Stimulated activated naive B cell treated with anti-CD40 and anti-IgM and Interleukin-4, amounts not matched to agents 10 μg/mL and 1 μg/mL and 100 μg/mL, for 72 hours (primary cell): ENCODE measurements at regions not wholly inside any gene's neighbourhood (a gene's known extent, or its start where the extent isn't known, plus 50 kb on each side); places are given as distances from the start of the nearest gene placed in this dataset.
A peak's percentile ranks its signal among the peaks of the same experiment; 100 is the strongest.
"Not testable (repeated sequence)": the region's sequence is repeated elsewhere in the genome, so short reads cannot be mapped to it uniquely, and the experiment has no call there.

Experiments
- ATAC-seq, 2 donors: fragments of 150-1000 bp; cut with Tn5 transposase; replicated peaks; 2 replicates each; pipeline ENCODE4 v1.10.0; 2021; ENCODE audit warnings: moderate library complexity in 1 of 2
- DNase-seq: peaks from one replicate; pipeline ENCODE4 v3.0.0; 2021
- H3K27ac Mint-ChIP-seq: one replicate; pipeline ENCODE4 v1.8.0; 2022; ENCODE audit warnings: mild to moderate bottlenecking, mixed read lengths
- H3K27me3 Mint-ChIP-seq, 2 donors: one replicate each; pipeline ENCODE4 v1.8.0; 2022; ENCODE audit warnings: mixed read lengths in 2 of 2
- H3K36me3 Mint-ChIP-seq, 2 donors: one replicate each; pipeline ENCODE4 v1.8.0; 2022; ENCODE audit warnings: mixed read lengths in 2 of 2, mild to moderate bottlenecking in 1 of 2
- H3K4me1 Mint-ChIP-seq, 2 donors: one replicate each; pipeline ENCODE4 v1.8.0; 2022; ENCODE audit warnings: mixed read lengths in 2 of 2, mild to moderate bottlenecking in 1 of 2
- H3K4me3 Mint-ChIP-seq, 2 donors: one replicate each; pipeline ENCODE4 v1.8.0; 2022; ENCODE audit warnings: mild to moderate bottlenecking in 2 of 2, mixed read lengths in 2 of 2, moderate library complexity in 1 of 2
- H3K9me3 Mint-ChIP-seq, 2 donors: one replicate each; pipeline ENCODE4 v1.8.0; 2022; ENCODE audit warnings: mixed read lengths in 2 of 2, mild to moderate bottlenecking in 1 of 2

DNA sequence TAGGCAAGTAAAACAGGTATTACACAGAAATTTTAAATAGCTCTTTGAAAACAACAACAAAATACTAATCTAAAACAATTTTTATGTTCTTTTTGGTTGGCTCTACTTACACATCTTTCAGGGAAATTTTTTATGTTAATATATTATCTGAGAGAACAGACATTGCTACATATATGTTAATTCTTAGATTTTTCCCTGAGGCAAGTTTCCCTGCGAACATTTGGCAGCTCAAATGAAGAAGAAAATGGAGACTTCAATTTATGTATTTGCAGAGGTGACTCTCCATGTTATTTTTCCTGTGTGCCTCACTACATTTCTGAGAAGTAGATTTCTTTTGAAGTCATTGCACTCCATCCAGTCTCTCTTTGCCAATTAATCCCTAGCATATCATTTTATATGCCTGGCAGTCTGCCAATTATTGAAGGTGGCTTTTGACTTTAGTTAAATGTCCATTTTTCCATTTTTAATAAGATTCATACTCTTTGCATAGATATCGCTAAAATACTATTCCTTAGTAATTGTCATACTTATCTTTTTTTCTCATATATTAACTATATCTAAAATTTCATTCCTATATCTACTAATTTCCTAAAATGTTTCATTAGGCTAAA is 908.2 kb upstream of the CDH10 start:
- no peak for DNase-seq
- Mint-ChIP-seq H3K9me3 (no peaks in the 10 kb centered on the region), H3K27ac (no peak overlapping the region), H3K4me3 (no peak overlapping the region), H3K4me1 (no peaks in the 10 kb centered on the region), H3K27me3 (no peaks in the 10 kb centered on the region), H3K36me3 (no peaks in the 10 kb centered on the region)
- no peak for ATAC-seq

GRCh38 chr5:25550793-25551192 is 906.0 kb upstream of the CDH10 start:
- Mint-ChIP-seq H3K27me3 (no peaks in the 10 kb centered on the region), H3K4me3 (no peak overlapping the region), H3K27ac (no peak overlapping the region), H3K4me1 (no peaks in the 10 kb centered on the region), H3K36me3 (no peaks in the 10 kb centered on the region), H3K9me3 (peaks cover under 1 to 1% of the 10 kb centered on the region in 2 donors)
- no peak for ATAC-seq
- DNase-seq: no peak

DNA sequence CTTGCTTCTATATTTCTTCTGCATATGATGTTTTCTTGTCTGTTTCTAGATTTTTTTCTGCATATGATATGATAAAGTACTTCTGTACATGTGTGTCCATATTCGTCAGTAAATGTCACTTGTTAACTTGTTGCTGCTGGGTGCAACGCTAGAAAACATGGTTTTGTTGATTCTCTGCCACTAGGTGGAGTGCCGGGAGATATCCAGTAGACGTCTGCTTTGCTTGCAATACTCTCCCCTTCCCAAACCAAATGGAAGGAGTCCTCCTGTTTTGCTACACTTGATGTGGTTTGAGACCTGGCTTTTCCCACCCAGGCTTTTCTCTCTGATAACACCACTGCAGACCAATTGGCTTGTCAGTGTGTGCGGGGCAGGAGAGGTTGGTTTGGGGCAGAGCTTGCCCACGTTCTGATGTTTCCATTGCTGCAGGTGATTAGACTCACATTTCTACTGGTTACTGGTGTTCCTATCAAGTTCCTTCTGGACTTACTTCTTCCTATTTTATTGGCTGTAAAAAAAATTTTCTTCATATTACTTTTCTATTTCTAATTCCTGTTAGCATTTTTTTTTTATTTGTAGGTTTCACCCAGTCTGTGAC is 900.0 kb upstream of the CDH10 start:
- Mint-ChIP-seq H3K4me3 (no peak overlapping the region), H3K9me3 (peaks cover 1 to 3% of the 10 kb centered on the region in 2 donors), H3K27ac (no peak overlapping the region), H3K36me3 (no peaks in the 10 kb centered on the region), H3K27me3 (no peaks in the 10 kb centered on the region), H3K4me1 (no peaks in the 10 kb centered on the region)
- ATAC-seq (peak; percentile 57 to 61), DNase-seq (no peak)

DNA sequence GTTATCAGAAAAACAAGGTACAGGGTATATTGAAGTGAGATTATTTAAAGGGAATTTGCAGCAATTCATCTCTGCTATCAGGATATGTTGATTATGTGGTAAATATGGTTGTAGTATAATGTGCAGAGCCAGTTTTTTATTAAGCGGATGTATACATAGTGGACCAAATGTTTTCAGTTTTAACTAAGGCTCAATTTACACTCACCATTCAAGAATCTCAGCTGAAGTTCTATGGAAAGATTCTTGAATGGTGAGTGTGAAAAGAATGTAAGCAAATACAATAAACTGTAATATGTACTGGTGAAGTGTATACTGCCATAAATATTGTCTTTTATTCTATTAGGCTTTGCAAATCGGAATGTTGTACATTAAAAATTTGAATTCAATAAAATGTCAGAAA is 895.9 kb upstream of the CDH10 start:
- no peaks in the 10 kb centered on the region for H3K27me3 Mint-ChIP-seq
- no peak overlapping the region for H3K4me3 Mint-ChIP-seq
- DNase-seq: no peak
- no peak for ATAC-seq
- H3K4me1 Mint-ChIP-seq: no peaks in the 10 kb centered on the region
- H3K27ac Mint-ChIP-seq: no peak overlapping the region
- peaks cover 0 to under 1% of the 10 kb centered on the region in 2 donors for H3K9me3 Mint-ChIP-seq
- H3K36me3 Mint-ChIP-seq: no peaks in the 10 kb centered on the region

- Mint-ChIP-seq H3K9me3 (no peaks in the 10 kb centered on the region), H3K4me1 (no peaks in the 10 kb centered on the region), H3K4me3 (no peak overlapping the region), H3K36me3 (no peaks in the 10 kb centered on the region), H3K27me3 (no peaks in the 10 kb centered on the region), H3K27ac (no peak overlapping the region)
- no peak for DNase-seq
- ATAC-seq: no peak
These were observed 894.8 kb upstream of the CDH10 start for GRCh38 chr5:25539536-25539935.

- DNase-seq, ATAC-seq, H3K9me3 Mint-ChIP-seq, H3K4me1 Mint-ChIP-seq, H3K27me3 Mint-ChIP-seq, H3K36me3 Mint-ChIP-seq, H3K27ac Mint-ChIP-seq, H3K4me3 Mint-ChIP-seq: not testable (repeated sequence)
These were observed 891.7 kb upstream of the CDH10 start for GRCh38 chr5:25536461-25536860.

DNA sequence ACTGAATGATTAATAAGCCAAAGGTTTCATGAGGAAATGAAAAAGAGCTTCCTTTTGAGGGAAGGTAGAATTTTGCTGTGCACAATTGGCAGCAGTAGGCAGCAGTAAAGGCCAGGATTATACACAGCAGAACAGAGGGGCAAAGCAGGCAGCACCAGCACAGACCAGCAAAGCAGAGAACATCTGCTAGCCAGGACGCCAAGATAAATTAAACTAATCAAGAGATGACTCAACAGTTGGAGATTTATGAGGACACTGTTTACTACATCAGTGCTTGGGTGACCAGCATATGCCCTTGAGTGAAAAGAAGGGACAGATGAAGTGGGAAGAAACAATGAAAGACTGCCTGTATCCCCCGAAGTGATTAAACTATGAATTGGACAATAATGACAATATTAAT is 871.4 kb upstream of the CDH10 start:
- no peaks in the 10 kb centered on the region for H3K4me1 Mint-ChIP-seq
- no peaks in the 10 kb centered on the region for H3K27me3 Mint-ChIP-seq
- no peak overlapping the region for H3K4me3 Mint-ChIP-seq
- H3K36me3 Mint-ChIP-seq: no peaks in the 10 kb centered on the region
- ATAC-seq: no peak
- H3K27ac Mint-ChIP-seq: no peak overlapping the region
- peaks cover 3 to 7% of the 10 kb centered on the region in 2 donors for H3K9me3 Mint-ChIP-seq
- no peak for DNase-seq

- Mint-ChIP-seq H3K36me3 (no peaks in the 10 kb centered on the region), H3K4me1 (no peaks in the 10 kb centered on the region), H3K27me3 (no peaks in the 10 kb centered on the region), H3K27ac (no peak overlapping the region), H3K4me3 (no peak overlapping the region), H3K9me3 (peaks cover 3 to 7% of the 10 kb centered on the region in 2 donors)
- ATAC-seq (no peak), DNase-seq (no peak)
These were observed 870.7 kb upstream of the CDH10 start for GRCh38 chr5:25515525-25515924.

- not testable (repeated sequence) for H3K4me3 Mint-ChIP-seq, H3K36me3 Mint-ChIP-seq, H3K9me3 Mint-ChIP-seq, H3K27ac Mint-ChIP-seq, ATAC-seq, H3K27me3 Mint-ChIP-seq, H3K4me1 Mint-ChIP-seq, DNase-seq
These were observed 865.9 kb upstream of the CDH10 start for GRCh38 chr5:25510692-25511091.

- not testable (repeated sequence) for H3K27ac Mint-ChIP-seq, DNase-seq, H3K4me3 Mint-ChIP-seq, H3K9me3 Mint-ChIP-seq, H3K27me3 Mint-ChIP-seq, H3K4me1 Mint-ChIP-seq, ATAC-seq, H3K36me3 Mint-ChIP-seq
These were observed 863.2 kb upstream of the CDH10 start for GRCh38 chr5:25508011-25508410.

DNA sequence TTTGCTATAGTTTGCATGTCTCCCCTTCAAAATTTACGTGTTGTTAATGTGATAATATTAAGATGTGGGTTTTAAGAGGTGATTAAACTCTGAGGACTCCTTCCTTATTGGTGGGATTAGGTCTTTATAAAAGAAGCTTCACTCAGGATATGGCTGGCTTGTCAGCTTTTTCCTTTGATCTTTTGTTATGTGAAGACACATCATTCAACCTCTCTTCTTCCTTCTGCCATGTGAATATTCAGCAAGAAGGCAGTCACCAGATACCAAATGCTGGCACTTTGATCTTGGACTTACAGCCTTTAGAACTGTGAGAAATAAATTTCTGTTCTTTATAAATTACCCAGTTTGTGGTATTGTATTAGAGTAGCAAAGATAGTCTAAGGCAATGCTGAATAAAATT is 855.9 kb upstream of the CDH10 start:
- H3K27me3 Mint-ChIP-seq: no peaks in the 10 kb centered on the region
- H3K4me1 Mint-ChIP-seq: no peaks in the 10 kb centered on the region
- no peak for ATAC-seq
- no peak for DNase-seq
- H3K36me3 Mint-ChIP-seq: no peaks in the 10 kb centered on the region
- no peak overlapping the region for H3K27ac Mint-ChIP-seq
- no peak overlapping the region for H3K4me3 Mint-ChIP-seq
- peaks cover 0 to 3% of the 10 kb centered on the region in 2 donors for H3K9me3 Mint-ChIP-seq

- no peak overlapping the region for H3K27ac Mint-ChIP-seq
- no peak for ATAC-seq
- no peaks in the 10 kb centered on the region for H3K36me3 Mint-ChIP-seq
- DNase-seq: no peak
- H3K27me3 Mint-ChIP-seq: no peaks in the 10 kb centered on the region
- H3K9me3 Mint-ChIP-seq: peaks cover 7 to 9% of the 10 kb centered on the region in 2 donors
- H3K4me1 Mint-ChIP-seq: no peaks in the 10 kb centered on the region
- H3K4me3 Mint-ChIP-seq: no peak overlapping the region
These were observed 845.2 kb upstream of the CDH10 start for GRCh38 chr5:25489834-25490538.

DNA sequence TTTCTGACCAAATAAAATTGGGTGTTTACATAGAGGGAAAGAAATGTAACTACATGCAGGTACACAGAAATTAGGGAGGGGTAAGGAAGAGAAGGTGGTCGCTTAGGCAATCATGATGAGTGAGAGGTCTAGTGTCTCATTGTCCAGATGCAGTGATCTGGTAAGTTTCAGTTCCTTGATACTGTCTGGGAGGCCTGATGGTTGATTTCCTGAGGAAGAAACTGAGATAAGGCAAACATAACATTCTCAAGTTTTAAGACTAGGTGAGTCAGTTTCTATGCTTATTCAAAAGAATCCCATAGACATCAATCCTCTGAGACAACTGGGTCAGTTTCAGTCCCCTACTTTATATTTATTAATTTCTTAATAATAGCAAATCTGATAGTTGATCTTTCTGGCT is 843.3 kb upstream of the CDH10 start:
- H3K4me3 Mint-ChIP-seq: no peak overlapping the region
- no peaks in the 10 kb centered on the region for H3K27me3 Mint-ChIP-seq
- DNase-seq (no peak), ATAC-seq (no peak)
- H3K9me3 Mint-ChIP-seq: peaks cover 10 to 11% of the 10 kb centered on the region in 2 donors
- H3K4me1 Mint-ChIP-seq: no peaks in the 10 kb centered on the region
- no peak overlapping the region for H3K27ac Mint-ChIP-seq
- no peaks in the 10 kb centered on the region for H3K36me3 Mint-ChIP-seq

DNA sequence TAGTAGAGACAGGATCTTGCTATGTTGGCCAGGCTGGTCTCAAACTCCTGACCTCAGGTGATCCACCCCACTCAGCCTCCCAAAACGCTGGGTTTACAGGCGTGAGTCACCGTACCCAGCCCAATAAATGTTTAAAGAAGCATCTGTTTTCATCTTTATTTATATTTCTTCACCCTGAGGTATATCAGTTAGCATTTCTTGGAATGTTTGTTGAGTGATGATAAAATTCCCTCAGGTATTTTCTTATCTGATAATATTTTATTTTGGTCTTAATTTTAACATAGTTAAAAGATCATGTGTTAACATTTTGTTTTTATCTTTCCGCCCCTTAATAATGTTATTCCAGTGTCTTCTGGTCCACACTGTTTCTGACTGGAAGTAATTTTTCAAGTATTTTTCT is 839.6 kb upstream of the CDH10 start:
- Mint-ChIP-seq H3K9me3 (peaks cover 10 to 11% of the 10 kb centered on the region in 2 donors), H3K4me1 (no peaks in the 10 kb centered on the region), H3K4me3 (no peak overlapping the region), H3K27ac (no peak overlapping the region), H3K36me3 (no peaks in the 10 kb centered on the region), H3K27me3 (no peaks in the 10 kb centered on the region)
- no peak for ATAC-seq
- DNase-seq: no peak

GRCh38 chr5:25481463-25481862 is 836.7 kb upstream of the CDH10 start:
- Mint-ChIP-seq H3K27me3 (no peaks in the 10 kb centered on the region), H3K9me3 (peaks cover 6 to 7% of the 10 kb centered on the region in 2 donors), H3K4me3 (no peak overlapping the region), H3K4me1 (no peaks in the 10 kb centered on the region), H3K36me3 (no peaks in the 10 kb centered on the region), H3K27ac (no peak overlapping the region)
- DNase-seq: no peak
- ATAC-seq: no peak
